AG04449 (cell line): ENCODE measurements at regions not wholly inside any gene's neighbourhood (a gene's known extent, or its start where the extent isn't known, plus 50 kb on each side); places are given as distances from the start of the nearest gene placed in this dataset.

Experiments used
- CTCF ChIA-PET: fragments of 350-600 bp; formaldehyde crosslinking; extraction: SDS; loops from one replicate; lab custom pipeline; 2021; ENCODE audit warnings: antibody characterized with exemption; lab: Yijun Ruan, JAX
- POLR2A ChIA-PET: fragments of 400-600, 350-600 bp; formaldehyde crosslinking; extraction: SDS; loops from one replicate; lab custom pipeline; 2020; ENCODE audit warnings: antibody characterized with exemption, inconsistent platforms; lab: Yijun Ruan, JAX
- DNase-seq: peaks from one replicate; pipeline ENCODE4 v3.0.0-alpha.2; 2010; ENCODE audit warnings: low read depth, low spot score
- H3K4me3 ChIP-seq: 2 replicates; pipeline ENCODE4 v1.5.1; 2011; ENCODE audit warnings: low read depth, mild to moderate bottlenecking, control low read depth, low read length
- CTCF ChIP-seq: IDR thresholded peaks from one replicate; pipeline ENCODE4 v1.5.1; 2011; ENCODE audit warnings: mild to moderate bottlenecking, moderate library complexity, low read length, control low read depth, inconsistent platforms; ENCODE audit not compliant: insufficient read depth; ENCODE audit errors: missing control alignments

GRCh38 chr1:79281442-79281841, 274.9 kb upstream of the ADGRL4 start:
- no peak for DNase-seq
- CTCF ChIA-PET = interaction anchor here (1.3 kb wide), 1 partner anchor 13 kb away, joined by 3 read pairs; no protein-coding TSS in a partner anchor
- POLR2A ChIA-PET = no interaction called here
- no peak overlapping the region for H3K4me3 ChIP-seq
- TF ChIP-seq CTCF = no peak

- no peak overlapping the region for H3K4me3 ChIP-seq
- TF ChIP-seq CTCF = no peak
- CTCF ChIA-PET = no interaction called here
- DNase-seq = no peak
- POLR2A ChIA-PET = no interaction called here
Observed at GRCh38 chr1:79271759-79272158, 265.2 kb upstream of the ADGRL4 start.

GRCh38 chr1:79264975-79265818, 258.7 kb upstream of the ADGRL4 start:
- DNase-seq = no peak
- no peak for TF ChIP-seq CTCF
- H3K4me3 ChIP-seq = no peak overlapping the region
- CTCF ChIA-PET = interaction anchor here (0.7 to 6.2 kb wide), 3 partner anchors 10 to 88 kb away, joined by 3 to 54 read pairs (median 3); no protein-coding TSS in a partner anchor
- POLR2A ChIA-PET = interaction anchor here (0.5 kb wide), 1 partner anchor 223 kb away, joined by 3 read pairs; no protein-coding TSS in a partner anchor

- no peak for TF ChIP-seq CTCF
- CTCF ChIA-PET = interaction anchor here (1.2 to 6.2 kb wide), 2 partner anchors 11 to 89 kb away, joined by 3 to 54 read pairs; no protein-coding TSS in a partner anchor
- POLR2A ChIA-PET = no interaction called here
- H3K4me3 ChIP-seq = no peak overlapping the region
- no peak for DNase-seq
Observed at GRCh38 chr1:79264285-79264684, 257.8 kb upstream of the ADGRL4 start.

GRCh38 chr1:79262745-79263258, 256.3 kb upstream of the ADGRL4 start:
- no peak for TF ChIP-seq CTCF
- ChIA-PET POLR2A (no interaction called here), CTCF (interaction anchor here (1.0 to 6.2 kb wide), 2 partner anchors 51 to 90 kb away, joined by 3 to 54 read pairs; no protein-coding TSS in a partner anchor)
- no peak overlapping the region for H3K4me3 ChIP-seq
- DNase-seq = no peak
